Activated CD8-positive, alpha-beta T cell treated with anti-CD3 and anti-CD28 coated beads for 36 hours (primary cell): ENCODE measurements at regions not wholly inside any gene's neighbourhood (a gene's known extent, or its start where the extent isn't known, plus 50 kb on each side); places are given as distances from the start of the nearest gene placed in this dataset.
A peak's percentile ranks its signal among the peaks of the same experiment; 100 is the strongest.
"Not testable (repeated sequence)": the region's sequence is repeated elsewhere in the genome, so short reads cannot be mapped to it uniquely, and the experiment has no call there.

Experiments used
- ATAC-seq: fragments of 200-7000 bp; cut with Tn5 transposase; one replicate; pipeline ENCODE4 v1.10.0; 2021; ENCODE audit warnings: mild to moderate bottlenecking, moderate library complexity
- CTCF ChIA-PET: fragments of 350-600 bp; sonication (Branson Sonifier 250); formaldehyde crosslinking; loops from one replicate; lab custom pipeline; 2021; ENCODE audit warnings: antibody characterized with exemption; lab: Charles Lee
- POLR2A ChIA-PET: fragments of 350-600 bp; sonication (Branson Sonifier 250); formaldehyde crosslinking; loops from one replicate; lab custom pipeline; 2021; ENCODE audit warnings: antibody characterized with exemption; lab: Charles Lee
- DNase-seq: peaks from one replicate; pipeline ENCODE4 v3.0.0-alpha.2; 2020
- H3K27ac Mint-ChIP-seq: one replicate; pipeline ENCODE4 v1.8.0; 2021; ENCODE audit warnings: mild to moderate bottlenecking, mixed read lengths
- H3K27me3 Mint-ChIP-seq: one replicate; pipeline ENCODE4 v1.8.0; 2021; ENCODE audit warnings: mixed read lengths
- H3K36me3 Mint-ChIP-seq: one replicate; pipeline ENCODE4 v1.8.0; 2021; ENCODE audit warnings: low read depth, mixed read lengths
- H3K4me1 Mint-ChIP-seq: one replicate; pipeline ENCODE4 v1.8.0; 2021; ENCODE audit warnings: low read depth, mixed read lengths
- H3K4me3 Mint-ChIP-seq: one replicate; pipeline ENCODE4 v1.8.0; 2021; ENCODE audit warnings: mild to moderate bottlenecking, moderate library complexity, mixed read lengths
- H3K9me3 Mint-ChIP-seq: one replicate; pipeline ENCODE4 v1.8.0; 2021; ENCODE audit warnings: mixed read lengths
- CTCF ChIP-seq: fragments of 200-600 bp; IDR thresholded peaks from one replicate; pipeline ENCODE4 v1.8.0; 2022; ENCODE audit warnings: antibody characterized with exemption, mild to moderate bottlenecking
- intact Hi-C: fragments of 100-400 bp; cut with micrococcal nuclease; formaldehyde crosslinking; loops from one replicate; pipeline ENCODE4 v1.10.0; 2022

GRCh38 chr11:103733889-103734288 is 302.6 kb upstream of the DDI1 start:
- H3K27me3 Mint-ChIP-seq: no peaks in the 10 kb centered on the region
- no peaks in the 10 kb centered on the region for H3K36me3 Mint-ChIP-seq
- TF ChIP-seq CTCF: no peak
- intact Hi-C loops: no loop called here
- no peak overlapping the region for H3K4me3 Mint-ChIP-seq
- CTCF ChIA-PET: no interaction called here
- POLR2A ChIA-PET: no interaction called here
- H3K9me3 Mint-ChIP-seq: no peaks in the 10 kb centered on the region
- DNase-seq (no peak), ATAC-seq (no peak)
- H3K4me1 Mint-ChIP-seq: peaks cover 2% of the 10 kb centered on the region
- no peak overlapping the region for H3K27ac Mint-ChIP-seq

GRCh38 chr11:103735497-103736032 is 300.9 kb upstream of the DDI1 start:
- intact Hi-C loops: no loop called here
- H3K9me3 Mint-ChIP-seq: no peaks in the 10 kb centered on the region
- ATAC-seq: no peak
- H3K4me3 Mint-ChIP-seq: no peak overlapping the region
- ChIA-PET POLR2A (no interaction called here), CTCF (no interaction called here)
- peaks cover 6% of the 10 kb centered on the region for H3K4me1 Mint-ChIP-seq
- DNase-seq: no peak
- H3K27ac Mint-ChIP-seq: no peak overlapping the region
- H3K36me3 Mint-ChIP-seq: no peaks in the 10 kb centered on the region
- H3K27me3 Mint-ChIP-seq: no peaks in the 10 kb centered on the region
- no peak for TF ChIP-seq CTCF

GRCh38 chr11:103736315-103737036 is 300.0 kb upstream of the DDI1 start:
- Mint-ChIP-seq H3K4me3 (no peak overlapping the region), H3K9me3 (no peaks in the 10 kb centered on the region)

GRCh38 chr11:103737037-103737622 is 299.3 kb upstream of the DDI1 start:
- H3K36me3 Mint-ChIP-seq: no peaks in the 10 kb centered on the region
- H3K4me1 Mint-ChIP-seq: peaks cover 6% of the 10 kb centered on the region
- ATAC-seq: no peak
- H3K27me3 Mint-ChIP-seq: no peaks in the 10 kb centered on the region
- POLR2A ChIA-PET: no interaction called here
- H3K9me3 Mint-ChIP-seq: no peaks in the 10 kb centered on the region
- DNase-seq: no peak
- no peak overlapping the region for H3K27ac Mint-ChIP-seq
- no peak for TF ChIP-seq CTCF
- intact Hi-C loops: no loop called here
- CTCF ChIA-PET: no interaction called here
- H3K4me3 Mint-ChIP-seq: no peak overlapping the region

More at GRCh38 chr11:103736315-103737036, 300.0 kb upstream of the DDI1 start:
- no peak for ATAC-seq
- ChIA-PET POLR2A (no interaction called here), CTCF (no interaction called here)
- DNase-seq: no peak
- TF ChIP-seq CTCF: no peak
- peaks cover 6% of the 10 kb centered on the region for H3K4me1 Mint-ChIP-seq
- H3K36me3 Mint-ChIP-seq: no peaks in the 10 kb centered on the region
- intact Hi-C loops: no loop called here
- H3K27me3 Mint-ChIP-seq: no peaks in the 10 kb centered on the region
- H3K27ac Mint-ChIP-seq: no peak overlapping the region

- Mint-ChIP-seq H3K27ac (no peak overlapping the region), H3K4me3 (no peak overlapping the region), H3K9me3 (no peaks in the 10 kb centered on the region), H3K27me3 (no peaks in the 10 kb centered on the region), H3K36me3 (no peaks in the 10 kb centered on the region), H3K4me1 (peaks cover 6% of the 10 kb centered on the region)
- no peak for DNase-seq
- intact Hi-C loops: no loop called here
- ChIA-PET CTCF (interaction anchor here (0.7 kb wide), 1 partner anchor 12 kb away, joined by 4 read pairs; no protein-coding TSS in a partner anchor), POLR2A (no interaction called here)
- no peak for TF ChIP-seq CTCF
- ATAC-seq: no peak
Measured at GRCh38 chr11:103737747-103738146, 298.7 kb upstream of the DDI1 start.

GRCh38 chr11:103739074-103739796 is 297.2 kb upstream of the DDI1 start:
- H3K4me1 Mint-ChIP-seq, intact Hi-C loops, ATAC-seq, H3K36me3 Mint-ChIP-seq, H3K9me3 Mint-ChIP-seq, H3K27me3 Mint-ChIP-seq, CTCF ChIA-PET: not testable (repeated sequence)
- peak; percentile 1 for DNase-seq
- POLR2A ChIA-PET: interaction anchor here (0.6 kb wide), 1 partner anchor 21 kb away, joined by 3 read pairs; no protein-coding TSS in a partner anchor
- Mint-ChIP-seq H3K27ac (peak overlapping the region; percentile 30), H3K4me3 (peak overlapping the region; percentile 45)
